CD4-positive, alpha-beta T cell treated with Interferon alpha-2 for 1 hour (primary cell): ENCODE measurements at regions not wholly inside any gene's neighbourhood (a gene's known extent, or its start where the extent isn't known, plus 50 kb on each side); places are given as distances from the start of the nearest gene placed in this dataset.

Source experiments
- DNase-seq, 2 donors: peaks; one replicate each; pipeline ENCODE4 v3.0.0-alpha.2; 2020 to 2022

DNA sequence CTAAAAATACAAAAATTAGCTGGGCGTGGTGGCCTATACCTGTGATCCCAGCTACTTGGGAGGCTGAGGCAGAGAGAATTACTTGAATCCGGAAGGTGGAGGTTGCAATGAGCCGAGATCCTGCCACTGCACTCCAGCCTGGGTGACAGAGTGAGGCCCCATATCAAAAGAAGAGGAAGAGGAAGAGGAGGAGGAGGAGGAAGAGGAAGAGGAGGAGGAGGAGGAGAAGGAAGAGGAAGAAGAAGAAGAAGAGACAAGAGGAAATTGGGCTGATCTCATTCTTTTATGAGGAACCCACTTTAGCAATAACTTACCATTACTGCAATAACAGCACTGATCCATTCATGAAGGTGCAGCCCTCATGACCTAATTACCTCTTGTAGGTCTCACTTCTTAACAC is 138.9 kb upstream of the GIMD1 start:
- DNase-seq = no peak

DNA sequence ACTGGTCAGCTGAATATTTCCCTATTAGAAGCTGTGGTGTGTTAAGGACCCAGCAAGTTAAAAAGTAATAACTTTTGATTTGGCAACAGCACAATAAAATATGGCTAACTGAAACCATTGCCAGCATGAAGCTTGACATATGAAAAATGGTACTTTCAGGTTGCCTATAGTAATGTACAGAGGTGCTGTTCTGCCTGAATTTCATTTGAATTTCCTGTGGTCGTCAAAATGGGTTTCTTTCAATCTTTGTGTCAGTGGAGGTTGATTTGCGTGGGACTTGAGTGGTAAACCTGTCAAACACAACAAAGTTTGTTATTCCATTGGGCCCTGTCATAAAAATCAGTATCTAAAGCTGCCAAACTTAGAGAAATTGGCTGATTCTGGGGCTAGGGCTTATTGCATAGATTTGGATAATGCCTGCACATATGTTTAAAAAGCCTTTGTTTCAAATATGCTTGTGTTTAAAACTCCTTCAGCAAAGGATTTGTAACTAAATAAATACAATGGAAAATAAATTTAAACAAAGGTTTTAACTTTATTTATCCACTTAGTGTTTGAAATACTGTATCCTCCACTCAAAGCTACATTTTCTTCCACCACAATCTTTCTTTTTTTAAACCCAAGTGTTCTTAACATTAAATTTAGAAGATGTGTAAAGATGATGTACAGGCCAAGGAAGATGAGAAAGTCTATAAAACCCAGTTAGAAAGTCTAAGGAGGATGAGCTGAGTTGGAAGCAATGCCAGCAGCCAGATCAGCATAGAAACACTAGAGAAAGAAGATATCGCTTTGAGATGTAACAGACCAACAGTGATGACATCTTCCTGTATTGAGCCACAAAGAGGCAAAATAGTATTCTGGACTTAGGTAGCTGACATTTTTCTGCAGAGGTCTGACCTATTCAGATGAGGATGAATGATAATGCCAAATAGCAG is 134.8 kb upstream of the GIMD1 start:
- DNase-seq = no peak

DNA sequence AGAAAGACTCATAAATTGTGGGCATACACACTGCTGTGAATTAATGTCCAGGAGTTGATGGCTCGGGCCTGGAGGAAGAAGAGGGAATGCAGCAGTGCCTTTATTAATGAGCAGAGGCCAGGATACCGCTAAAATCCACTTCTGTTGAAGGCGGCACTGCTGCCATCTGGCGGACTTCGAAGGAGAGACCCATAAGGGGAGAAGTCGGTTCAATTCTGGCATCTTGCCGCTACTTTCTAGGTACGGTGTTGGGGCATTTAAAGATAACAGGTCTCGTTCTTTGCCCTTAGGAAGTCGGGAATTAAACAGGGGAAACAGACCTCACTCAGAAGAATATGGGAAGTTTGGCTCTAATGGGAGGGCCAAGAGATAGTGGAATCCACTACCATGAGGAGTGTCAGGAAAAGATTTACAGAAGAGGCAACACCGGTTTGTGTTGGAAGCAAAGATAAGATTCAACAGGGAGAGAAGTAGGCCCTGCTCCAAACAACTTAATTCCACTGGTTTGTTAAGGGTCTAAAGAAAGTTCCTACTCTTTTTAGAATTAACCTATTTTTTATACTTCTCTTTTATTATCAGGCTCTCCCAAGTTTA is 133.6 kb upstream of the GIMD1 start:
- DNase-seq = peak in 1 of 2 donors; percentile 20

DNA sequence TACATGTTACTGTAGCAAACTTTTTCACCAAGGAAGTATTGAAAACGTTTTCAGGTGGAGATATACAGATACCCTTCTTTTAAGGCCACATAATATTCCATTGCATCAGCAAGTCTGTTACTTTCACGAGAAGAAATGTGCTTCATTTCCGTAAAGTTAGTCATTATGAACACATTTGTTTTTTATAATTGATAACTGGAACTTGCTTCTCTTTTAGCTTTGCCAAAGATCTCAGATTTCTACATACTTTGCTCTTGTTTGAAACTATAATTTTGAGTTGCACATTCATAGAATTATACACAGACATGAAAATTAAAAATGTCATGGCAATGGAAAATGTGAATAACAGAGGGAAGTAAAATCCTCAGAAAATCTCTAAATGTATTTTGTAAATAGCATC is 128.7 kb upstream of the GIMD1 start:
- no peak for DNase-seq

DNA sequence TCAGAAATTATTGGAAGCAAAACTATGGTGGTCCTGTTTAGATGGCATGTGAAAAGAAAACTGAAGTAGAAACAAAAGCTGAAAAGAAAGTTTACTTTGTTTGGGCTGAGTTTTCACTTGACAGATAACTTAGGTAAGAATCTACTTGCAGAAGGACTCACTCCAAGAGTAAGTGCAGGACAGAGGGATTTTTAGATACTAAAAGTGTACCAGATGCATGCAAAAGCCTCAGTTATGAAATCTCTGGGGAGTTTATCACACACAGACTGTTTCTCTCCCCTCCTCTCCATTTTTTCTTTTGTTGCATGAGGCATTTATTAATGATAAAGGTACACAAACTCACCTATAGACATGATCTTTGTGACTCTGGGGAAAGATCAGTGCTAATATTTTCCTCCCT is 127.5 kb upstream of the GIMD1 start:
- no peak for DNase-seq

DNA sequence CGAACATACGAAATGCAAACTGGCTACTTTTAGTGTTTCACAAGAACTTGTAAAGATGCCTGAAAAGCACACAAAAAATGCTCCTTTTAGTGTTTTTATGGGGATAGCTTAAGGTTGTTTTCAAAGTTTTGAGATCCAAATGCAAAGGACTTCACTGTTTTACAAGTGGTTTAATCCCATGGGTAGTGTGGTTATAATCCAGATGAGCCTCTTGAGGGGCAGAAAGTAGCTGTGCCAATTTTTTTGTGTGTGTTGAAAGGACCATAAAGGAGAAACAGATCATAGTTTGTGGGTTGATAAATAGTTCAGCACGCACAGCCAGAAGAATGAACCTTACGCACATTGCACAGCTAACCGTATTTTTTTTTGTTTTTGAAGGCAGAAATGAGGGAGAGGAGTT is 126.9 kb upstream of the GIMD1 start:
- DNase-seq = no peak

DNA sequence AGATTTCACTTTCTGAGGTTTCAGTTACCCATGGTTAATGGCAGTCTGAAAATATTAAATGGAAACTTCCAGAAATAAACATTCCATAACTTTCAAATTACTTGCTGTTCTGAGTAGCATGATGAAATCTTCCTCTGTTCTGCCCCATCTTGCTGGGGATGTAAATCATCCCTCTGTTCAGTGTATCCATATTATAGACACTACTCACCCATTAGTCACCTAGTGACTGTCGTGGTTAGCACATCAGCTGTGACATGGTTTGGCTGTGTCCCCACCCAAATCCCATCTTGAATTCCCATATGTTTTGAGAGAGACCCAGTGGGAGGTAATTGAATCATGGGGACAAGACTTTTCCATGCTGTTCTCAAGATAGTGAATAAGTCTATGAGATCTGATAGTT is 125.5 kb upstream of the GIMD1 start:
- no peak for DNase-seq

DNA sequence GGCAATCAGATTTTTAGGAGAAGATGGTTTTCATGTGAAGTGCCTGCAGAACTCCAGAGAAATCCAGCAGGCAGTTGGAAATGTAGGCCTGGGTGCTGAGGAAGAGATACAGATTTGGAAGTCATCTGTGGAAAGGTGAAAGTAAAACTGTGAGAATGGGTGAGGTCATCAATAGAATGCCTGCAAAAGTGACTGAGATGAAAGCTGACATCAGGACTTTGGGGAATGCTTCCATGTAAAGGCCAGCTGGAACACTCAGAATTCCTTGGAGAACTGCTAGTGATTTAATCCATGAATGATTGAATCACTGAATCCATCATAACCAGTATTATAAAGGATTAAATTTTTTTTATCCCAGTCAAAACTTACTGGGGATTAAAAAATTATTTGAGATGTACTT is 124.5 kb upstream of the GIMD1 start:
- no peak for DNase-seq

DNA sequence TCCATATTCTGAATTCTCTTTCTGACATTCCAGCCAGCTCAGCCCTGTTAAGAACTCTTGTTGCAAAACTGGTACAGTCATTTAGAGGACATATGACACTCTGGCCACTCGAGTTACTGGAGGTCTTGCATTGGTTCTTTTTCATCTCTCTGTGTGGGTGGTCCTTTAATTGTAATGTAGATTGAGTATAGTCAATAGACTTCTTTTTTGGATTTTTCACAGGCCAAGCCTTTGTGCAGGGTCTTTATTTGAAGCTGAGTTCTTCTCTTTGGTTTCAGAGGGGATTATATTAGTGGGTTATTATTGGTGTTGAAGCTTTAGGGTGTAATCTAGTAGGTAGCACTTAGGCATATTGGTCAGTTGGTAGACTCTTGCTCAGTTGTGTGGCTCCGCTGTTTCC is 118.0 kb upstream of the GIMD1 start:
- no peak for DNase-seq

DNA sequence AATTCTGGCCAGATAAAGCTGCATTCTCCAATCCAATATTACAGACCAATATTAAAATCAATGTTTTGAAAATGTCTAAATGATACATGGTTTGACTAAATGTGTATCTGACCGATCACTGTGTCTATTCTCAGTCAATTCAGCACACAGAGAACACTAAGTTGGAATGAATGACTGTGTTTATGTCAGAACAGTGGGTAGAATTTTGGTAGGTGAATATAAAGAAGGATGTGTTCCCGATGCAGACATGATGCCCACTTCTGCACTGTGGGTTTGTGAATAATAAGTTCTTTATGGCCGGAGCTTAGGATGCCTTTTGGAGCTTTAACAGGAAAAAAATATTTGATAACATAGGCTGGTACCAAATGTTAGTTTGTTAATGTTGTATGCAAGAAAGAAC is 113.2 kb upstream of the GIMD1 start:
- no peak for DNase-seq

DNA sequence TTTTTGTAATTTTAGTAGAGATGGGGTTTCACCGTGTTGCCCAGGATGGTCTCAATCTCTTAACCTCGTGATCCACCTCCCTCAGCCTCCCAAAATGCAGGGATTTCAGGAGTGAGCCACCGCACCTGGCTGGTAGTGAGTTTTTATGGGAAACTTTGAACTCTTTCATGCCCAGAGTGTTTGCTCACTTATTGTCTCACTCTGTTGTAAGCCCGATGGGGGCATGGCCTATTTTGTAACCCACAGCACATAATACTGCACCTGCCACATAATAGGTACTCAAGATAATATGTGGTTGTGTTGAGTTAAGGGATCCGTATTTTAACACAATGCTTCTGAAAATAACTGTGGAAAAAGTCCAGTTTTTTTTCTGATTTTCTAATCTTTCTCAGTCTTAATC is 109.6 kb upstream of the GIMD1 start:
- DNase-seq = no peak

DNA sequence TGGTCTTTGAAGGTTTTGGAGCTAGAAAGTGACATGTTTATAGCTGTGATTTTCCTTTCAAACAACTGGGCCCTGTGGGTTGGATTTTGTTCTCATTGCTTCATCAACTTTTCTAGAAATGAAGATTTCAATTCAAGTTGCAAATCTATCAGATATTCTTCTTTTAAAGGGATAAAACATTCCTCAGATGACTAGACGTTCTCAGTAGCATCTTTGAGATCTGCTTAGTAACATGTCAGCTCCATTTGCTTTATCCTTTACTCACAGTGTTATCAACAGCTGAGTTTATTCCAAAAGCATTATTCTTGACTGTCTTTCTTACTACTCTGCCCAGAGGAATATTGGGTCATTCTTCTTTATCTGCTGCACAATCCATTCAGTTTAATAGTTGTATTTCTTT is 108.2 kb upstream of the GIMD1 start:
- DNase-seq = no peak

DNA sequence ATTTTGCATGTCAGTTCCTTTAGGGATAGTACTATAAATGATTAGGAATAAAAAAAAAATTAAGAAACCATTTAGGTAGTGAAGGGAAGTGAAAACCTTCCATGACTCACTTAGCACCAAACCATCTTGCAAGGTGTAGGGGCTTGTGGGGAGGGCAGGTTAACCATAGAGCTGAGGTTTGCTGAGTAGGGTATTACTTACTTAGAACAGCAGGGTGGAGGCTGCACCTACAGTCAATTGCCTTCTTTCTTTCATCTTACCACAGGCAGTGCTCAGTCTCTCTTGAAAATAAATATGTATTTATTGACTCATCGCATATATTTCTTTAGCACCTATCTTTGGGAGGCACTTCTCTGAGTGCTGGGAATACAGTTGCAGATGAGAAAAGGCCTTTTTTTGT is 104.9 kb upstream of the GIMD1 start:
- no peak for DNase-seq

DNA sequence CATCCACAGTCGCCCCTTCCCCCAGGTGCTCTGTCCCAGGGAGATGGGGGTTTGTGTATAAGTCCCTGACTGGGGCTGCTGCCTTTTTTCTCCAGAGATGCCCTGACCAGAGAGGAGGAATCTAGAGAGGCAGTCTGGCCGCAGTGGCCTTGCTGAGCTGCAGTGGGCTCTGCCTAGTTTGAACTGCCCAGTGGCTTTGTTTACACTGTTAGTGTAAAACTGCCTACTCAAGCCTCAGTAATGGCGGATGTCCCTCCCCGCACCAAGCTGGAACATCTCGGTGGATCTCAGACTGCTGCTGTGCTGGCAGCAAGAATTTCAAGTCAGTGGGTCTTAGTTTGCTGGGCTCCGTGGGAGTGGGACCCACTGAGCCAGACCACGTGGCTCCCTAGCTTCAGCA is 102.6 kb upstream of the GIMD1 start:
- DNase-seq = no peak

DNA sequence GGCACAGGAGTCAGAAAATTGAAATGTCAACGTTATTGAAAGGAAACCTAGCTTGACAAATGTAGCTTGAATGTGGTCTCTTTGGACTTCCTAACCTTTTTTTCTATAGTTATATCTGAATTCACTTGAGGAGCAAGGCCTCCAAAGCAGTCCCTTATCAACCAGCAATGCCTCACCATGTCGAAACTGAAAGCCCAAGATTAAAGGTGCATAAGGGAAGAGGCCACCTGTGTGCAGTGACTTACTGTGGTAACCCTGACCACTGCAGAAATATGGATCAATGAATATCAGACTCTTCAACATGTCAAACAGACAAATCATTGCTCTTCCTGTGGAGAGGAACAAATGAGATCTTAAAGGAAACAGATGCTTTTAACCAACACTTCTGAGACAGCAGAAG is 95.0 kb upstream of the GIMD1 start:
- no peak for DNase-seq

DNA sequence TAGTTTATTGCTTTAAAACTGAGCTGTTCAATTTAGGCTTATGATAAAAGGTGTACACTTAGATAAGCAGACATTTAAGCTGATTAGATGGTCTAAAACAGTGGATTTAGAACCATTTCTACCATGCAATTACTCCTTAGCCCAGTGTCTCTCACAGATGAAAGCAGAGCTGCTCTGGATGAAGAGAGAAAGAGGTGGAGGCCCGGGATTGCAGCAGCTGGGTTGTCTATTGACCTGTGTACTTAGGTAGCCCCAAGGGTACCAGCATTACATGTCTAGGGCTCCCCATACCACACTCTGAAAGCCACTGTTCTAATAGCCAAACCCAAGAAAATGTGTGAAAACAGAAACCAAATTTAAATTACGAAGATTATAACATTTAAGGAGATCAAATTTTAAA is 86.0 kb upstream of the GIMD1 start:
- DNase-seq = no peak

DNA sequence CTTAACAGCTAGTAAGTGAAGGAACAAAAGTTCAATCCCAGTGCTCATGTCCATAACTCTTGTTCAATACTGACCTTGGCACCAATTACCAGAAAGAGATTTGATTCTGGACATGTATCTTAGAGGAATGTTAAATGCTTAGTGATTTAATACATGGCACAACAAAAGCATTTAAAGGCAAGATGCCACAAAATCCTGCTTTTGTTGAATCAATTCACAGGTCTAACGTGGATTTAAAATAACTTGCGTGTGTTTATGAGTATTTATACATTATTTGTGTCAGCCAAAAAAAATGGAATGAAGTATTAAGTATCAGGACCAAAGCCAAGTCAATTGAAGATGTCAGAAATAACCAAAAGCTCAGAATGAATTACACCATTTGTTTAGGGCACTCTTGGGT is 85.4 kb upstream of the GIMD1 start:
- DNase-seq = no peak

DNA sequence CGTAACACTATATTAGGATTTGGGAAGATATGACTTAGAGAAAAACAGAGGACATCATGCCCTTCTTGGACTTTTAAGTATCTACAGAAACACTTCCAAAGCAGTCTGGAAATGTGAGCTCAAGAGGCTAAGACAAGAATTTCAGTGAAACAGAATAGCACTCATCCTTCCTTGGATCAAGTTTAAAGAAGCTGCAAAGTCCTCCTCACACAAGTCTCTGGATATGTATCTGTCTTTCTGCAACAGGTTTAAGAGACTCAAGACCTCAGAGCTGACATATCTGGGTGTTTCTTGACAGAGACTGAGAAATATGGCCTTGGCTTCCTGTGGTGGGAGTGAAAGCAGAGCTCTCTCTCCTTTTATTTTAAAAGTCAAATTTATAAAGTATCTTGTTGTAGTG is 82.5 kb upstream of the GIMD1 start:
- DNase-seq = no peak

DNA sequence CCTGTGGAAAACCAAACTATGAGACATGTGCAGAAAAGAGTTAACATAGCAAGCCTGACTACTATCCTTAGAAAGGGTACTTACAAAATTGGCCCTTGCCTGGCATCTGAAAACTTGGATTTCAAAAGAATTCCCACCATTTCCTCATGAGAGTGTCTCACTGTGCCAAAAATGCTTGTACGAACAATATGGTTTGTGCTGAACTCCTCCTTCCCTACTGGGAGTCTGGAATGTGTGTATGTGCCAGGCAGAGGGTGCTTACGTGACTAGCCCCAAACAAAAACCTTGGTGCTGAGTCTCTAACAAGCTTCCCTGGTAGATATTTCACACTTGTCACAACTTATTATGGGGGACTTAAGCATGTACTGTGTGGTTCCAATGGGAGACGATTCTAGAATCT is 81.7 kb upstream of the GIMD1 start:
- DNase-seq = no peak

DNA sequence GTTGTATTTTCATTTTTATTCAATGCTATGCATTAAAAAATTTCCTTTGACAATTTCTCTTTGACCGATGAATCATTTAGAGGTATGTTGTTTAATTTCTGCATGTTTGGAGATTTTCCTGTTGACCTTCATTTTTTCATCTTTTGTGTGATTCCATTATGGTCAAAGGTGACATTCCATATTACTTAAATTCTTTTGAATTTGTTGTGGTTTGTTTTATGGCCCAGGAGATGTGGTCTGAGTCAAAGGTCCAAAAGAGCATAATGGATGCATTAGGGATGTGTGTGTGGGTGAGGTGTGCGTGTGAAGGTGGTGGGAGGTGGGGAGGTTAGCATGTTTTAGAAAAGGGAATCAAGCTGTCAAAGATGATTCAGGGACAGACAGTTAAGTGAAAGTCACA is 76.0 kb upstream of the GIMD1 start:
- DNase-seq = no peak

DNA sequence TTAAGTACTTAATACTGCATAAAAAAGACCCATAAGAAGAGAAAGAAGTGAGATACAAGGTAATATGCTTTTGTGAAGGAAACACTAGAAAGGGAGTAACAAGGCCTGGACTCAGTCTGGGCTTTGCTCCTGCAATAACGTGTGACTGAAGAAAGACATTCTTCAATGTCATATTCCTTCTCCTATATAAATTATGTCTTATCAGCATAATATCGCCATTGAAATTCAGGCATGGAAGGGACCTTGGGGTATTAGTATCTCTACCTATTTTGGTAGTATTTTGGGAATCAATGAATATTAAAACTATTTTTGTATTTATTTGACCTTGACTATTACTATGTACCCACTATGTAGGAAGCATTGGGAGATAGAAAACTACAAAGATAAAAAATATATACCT is 62.2 kb upstream of the GIMD1 start:
- no peak for DNase-seq

DNA sequence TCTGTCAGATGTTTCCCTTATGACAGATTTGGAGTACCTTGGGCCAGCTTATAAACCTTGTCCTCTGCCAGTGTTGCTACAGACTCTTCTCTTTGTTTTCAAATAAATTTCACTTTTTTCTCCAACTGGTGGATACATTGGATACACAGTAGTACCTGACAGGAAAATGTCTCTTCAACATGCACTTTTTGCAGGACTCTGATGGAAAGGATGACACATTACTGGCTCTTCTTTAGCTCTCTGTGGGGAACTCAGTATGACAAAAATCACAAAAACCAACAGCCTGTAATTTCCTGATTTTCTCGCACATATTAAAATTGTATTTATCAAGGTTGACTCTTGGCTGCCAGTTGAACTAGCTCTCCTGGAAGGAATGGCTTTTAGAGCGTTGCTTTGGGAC is 61.3 kb upstream of the GIMD1 start:
- no peak for DNase-seq

DNA sequence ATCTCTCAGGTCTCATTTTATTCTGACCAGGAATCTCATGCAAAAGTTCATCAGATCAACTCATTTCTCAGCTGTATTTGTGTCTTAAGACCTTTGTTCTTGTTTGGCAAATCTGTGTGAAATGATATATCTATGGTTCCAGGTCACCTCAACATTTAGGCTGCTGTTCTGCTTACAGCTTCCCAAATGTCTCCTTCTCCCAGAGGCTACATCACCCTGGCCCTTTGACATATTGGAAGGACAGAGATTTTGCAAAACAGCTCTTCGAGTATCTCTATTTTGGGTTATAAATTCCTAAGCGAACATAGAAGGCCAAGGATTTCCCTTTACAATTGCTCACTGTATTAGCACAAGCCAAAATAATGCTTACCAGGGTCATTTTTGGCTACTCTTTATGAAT is 57.5 kb upstream of the GIMD1 start:
- no peak for DNase-seq

DNA sequence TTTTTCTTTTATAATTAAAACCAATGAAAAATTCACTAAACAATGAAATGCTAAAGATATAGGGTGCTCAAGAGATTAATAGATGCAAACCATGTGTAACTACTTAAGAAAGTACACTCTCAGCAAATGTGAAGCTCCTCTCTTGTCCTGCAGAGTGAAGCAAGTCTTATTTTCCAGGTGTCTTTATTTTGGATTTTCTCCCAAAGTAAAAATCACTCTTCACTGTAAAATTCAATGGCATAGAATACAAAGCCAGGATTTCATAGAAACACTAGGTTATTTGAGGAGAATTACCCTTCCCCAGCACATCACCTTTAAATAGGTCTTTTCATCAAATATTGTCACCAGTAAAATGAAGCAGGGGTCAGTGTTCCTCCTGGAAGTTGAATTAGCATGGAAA is 57.0 kb upstream of the GIMD1 start:
- no peak for DNase-seq

DNA sequence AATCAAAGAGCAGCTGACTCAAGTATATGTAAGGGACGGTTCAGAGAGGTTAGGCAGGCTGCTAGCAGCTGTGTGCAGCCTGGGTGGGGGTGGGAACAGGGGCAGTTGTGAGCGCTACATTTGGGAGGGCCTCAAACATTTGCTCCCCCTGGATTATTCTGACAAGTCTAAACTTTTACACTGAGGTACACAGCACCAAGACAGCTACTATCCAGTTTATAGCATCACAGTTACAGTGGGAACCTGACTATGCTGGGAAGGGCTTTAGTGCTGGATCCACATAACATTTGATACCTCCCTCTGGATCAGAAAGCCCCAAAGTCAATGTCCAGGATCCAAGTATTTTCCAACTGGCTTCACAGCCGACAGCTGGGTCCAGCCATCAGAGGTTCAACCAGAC is 55.8 kb upstream of the GIMD1 start:
- DNase-seq = no peak
